ENCODE measurements at regions not wholly inside any gene's neighbourhood (a gene's known extent, or its start where the extent isn't known, plus 50 kb on each side); places are given as distances from the start of the nearest gene placed in this dataset.

- TF ChIP-seq CTCF (IDR thresholded peaks at IDR 0.05; ENCODE audit: extremely low read depth in 1 of 2, insufficient read depth in 1 of 2, low read depth in 1 of 2, low read length in 2 of 2), result no peak
- TF ChIP-seq MAX (IDR thresholded peaks at IDR 0.05; ENCODE audit: insufficient read depth, insufficient read length), result no peak
- no peak for TF ChIP-seq JUN (IDR thresholded peaks at IDR 0.05; ENCODE audit: borderline replicate concordance, insufficient read depth, insufficient read length, low read depth)
Measured at GRCh38 chr7:80380957-80381356, 130.9 kb downstream of the GNAT3 start.

Data from endothelial cell of umbilical vein (primary cell).